ENCODE measurements at regions not wholly inside any gene's neighbourhood (a gene's known extent, or its start where the extent isn't known, plus 50 kb on each side); places are given as distances from the start of the nearest gene placed in this dataset.

GRCh38 chr18:55166260-55166598 is 207.0 kb upstream of the CCDC68 start:
- no peak for DNase-seq (ENCODE audit: low read depth)

- no peak for DNase-seq (ENCODE audit: low read depth)
Observed at GRCh38 chr18:55163550-55163949, 204.3 kb upstream of the CCDC68 start.

DNA sequence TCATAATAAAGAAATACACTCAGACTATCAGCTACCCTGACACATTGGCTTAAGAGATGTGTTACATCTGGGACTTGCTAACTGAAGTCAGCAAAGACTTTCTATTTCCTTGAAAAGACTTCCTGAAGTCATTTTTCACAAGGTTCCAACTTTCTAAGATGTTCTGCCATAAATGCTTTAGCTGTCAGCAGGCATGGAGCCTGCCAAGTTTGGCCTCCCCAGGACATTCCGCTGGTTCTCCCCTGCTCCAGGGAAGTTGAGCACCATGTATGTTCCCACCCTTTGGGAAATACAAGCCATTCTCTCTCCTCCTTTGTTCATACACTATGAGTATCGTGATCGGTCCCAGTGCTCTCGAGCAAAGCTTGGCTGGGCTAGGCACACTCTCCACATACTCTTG is 202.7 kb upstream of the CCDC68 start:
- DNase-seq (ENCODE audit: low read depth) = no peak

GRCh38 chr18:55159027-55159426 is 199.8 kb upstream of the CCDC68 start:
- DNase-seq (ENCODE audit: low read depth) = no peak

DNA sequence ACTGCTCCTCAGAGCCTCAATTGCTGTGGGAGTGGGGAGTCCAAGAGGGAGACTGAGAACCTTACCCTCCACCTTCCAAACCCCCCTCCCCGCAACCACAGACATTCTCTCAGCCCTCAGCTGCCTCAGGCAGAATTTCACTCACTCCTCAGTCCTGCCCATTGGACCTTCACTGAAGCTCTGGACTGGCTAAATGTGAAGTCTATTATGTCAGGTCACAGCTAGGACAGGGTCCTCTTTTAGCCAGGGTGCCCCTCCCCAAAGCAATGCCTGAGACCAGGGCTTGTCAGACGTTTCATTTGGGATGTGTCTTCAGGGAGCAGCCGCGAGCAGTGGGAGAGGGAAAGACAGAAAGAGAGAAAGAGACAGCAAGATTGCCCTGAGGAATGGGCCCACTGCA is 199.3 kb upstream of the CCDC68 start:
- DNase-seq (ENCODE audit: low read depth) = no peak

DNA sequence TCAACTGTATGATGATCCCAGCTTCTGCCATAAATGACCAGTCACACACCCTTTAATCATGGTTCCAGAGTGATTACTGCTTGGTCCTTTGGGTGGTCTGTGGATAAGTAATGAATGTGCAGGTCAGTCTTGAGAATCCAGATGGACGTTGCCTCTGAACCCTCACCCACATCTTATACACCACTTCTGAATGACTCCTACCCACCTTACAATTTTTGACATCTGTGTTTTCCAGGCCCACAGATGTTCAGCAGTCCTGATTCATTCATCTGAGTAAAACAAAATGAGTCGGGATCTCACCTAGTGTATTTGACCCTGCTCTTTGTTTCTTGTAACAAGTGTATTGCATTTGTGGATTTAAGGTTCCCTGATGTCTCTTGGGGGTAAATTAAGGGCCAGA is 194.1 kb upstream of the CCDC68 start:
- DNase-seq (ENCODE audit: low read depth) = no peak

- DNase-seq (ENCODE audit: low read depth) = peak; percentile 45
Observed at GRCh38 chr18:55152801-55153200, 193.5 kb upstream of the CCDC68 start.

DNA sequence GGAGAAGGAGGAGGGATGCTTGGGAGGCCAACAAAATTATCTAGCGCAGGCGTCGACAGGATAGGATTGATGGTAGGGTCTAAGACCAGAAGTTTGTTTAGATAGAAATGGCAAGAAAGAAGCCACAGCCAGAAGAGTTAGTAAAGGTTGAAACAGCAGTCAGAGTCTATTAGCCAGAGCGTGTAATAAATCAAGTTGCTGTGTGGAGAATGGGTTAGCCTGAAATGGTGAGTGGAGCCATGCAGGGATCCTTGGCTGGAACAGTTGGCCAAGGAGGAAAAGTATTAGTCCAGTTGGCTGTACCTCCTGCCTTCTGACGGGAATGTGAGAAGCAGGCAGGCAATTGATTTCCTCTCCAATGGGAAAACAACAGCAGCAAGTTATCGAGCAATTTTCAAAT is 190.7 kb upstream of the CCDC68 start:
- DNase-seq (ENCODE audit: low read depth) = no peak

GRCh38 chr18:55147791-55148190 is 188.5 kb upstream of the CCDC68 start:
- no peak for DNase-seq (ENCODE audit: low read depth)

- DNase-seq (ENCODE audit: low read depth) = no peak
Observed at GRCh38 chr18:55144193-55144930, 185.1 kb upstream of the CCDC68 start.

GRCh38 chr18:55142410-55142809 is 183.1 kb upstream of the CCDC68 start:
- no peak for DNase-seq (ENCODE audit: low read depth)

DNA sequence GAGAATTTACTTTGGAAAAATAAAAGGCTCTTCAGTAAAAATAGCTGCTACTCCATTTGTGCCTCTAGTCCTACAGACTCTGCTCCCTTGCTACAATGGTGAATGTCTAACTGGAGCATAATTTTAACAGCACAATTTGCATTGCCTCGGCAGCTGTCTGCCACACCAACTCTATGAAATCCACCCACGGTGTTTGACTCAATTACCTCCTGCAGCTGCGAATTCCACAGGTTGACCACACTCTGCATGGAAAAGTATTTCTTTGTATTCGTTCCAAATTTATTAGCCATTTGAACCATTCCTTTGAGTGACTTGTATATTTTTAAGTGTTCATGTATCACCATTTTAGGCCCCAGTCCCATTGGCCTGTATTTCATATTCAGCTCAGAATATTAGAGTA is 182.1 kb upstream of the CCDC68 start:
- DNase-seq (ENCODE audit: low read depth) = peak; percentile 68

DNA sequence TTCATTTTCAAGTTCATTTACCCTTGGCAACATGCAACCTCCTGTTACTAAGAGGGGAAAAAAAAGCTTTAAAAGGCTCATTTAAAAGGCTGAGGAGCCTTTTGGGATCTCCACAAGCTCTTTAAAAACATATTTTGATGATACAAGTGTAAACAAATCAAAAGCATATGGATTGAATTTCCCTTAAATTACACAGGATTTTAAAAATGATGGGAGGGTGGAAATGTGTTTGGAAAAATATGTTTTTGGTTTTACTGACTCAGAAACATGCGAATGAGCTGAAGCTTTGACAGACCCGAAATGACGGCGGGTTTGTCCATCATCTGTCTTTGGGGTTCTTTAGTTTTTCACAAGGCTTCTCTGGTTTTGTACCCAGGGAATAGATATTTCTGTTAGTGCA is 180.6 kb upstream of the CCDC68 start:
- DNase-seq (ENCODE audit: low read depth) = no peak

GRCh38 chr18:55139307-55139706 is 180.0 kb upstream of the CCDC68 start:
- DNase-seq (ENCODE audit: low read depth) = no peak

GRCh38 chr18:55138401-55138800 is 179.1 kb upstream of the CCDC68 start:
- DNase-seq (ENCODE audit: low read depth) = no peak

GRCh38 chr18:55137602-55138001 is 178.3 kb upstream of the CCDC68 start:
- DNase-seq (ENCODE audit: low read depth) = no peak

- DNase-seq (ENCODE audit: low read depth) = no peak
Observed at GRCh38 chr18:55136864-55137263, 177.6 kb upstream of the CCDC68 start.

- no peak for DNase-seq (ENCODE audit: low read depth)
Observed at GRCh38 chr18:55136258-55136657, 177.0 kb upstream of the CCDC68 start.

DNA sequence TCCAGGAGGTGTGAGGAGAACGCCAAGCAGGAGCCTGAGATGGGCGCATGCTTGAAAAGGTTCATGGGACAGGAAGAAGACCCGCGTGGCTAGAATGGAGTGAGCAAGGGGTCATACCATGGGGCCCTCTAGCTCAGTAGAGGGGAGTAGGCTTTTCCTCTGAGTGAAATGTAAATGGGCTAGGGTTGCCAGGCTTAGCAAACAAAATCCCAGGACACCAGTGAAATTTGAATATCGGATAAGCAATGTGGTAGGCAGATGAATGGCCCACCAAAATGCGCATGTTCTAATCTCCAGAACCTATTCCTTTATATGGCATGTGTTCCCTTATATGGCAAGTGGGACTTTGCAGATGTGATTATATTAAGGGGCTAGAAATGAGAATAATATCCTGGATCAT is 174.1 kb upstream of the CCDC68 start:
- DNase-seq (ENCODE audit: low read depth) = no peak

DNA sequence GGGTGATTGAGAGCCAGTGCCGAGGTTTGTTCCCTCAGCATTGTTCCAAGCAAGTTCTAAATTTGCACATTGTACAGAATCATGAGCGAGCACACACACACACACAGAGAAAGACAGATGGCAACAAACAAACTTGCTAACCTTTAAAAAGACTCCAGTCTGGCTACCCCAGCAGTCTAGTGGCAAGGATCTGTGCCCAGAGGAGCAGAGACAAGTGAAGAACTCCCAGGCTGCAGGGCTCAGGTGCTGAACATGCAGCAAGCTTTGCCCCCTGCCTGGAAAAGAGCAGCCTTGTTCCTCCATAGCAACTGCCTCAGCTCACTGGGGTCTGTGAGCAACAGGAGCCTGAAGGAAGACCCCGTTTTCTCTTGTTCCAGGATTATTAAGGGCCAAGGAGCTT is 169.2 kb upstream of the CCDC68 start:
- no peak for DNase-seq (ENCODE audit: low read depth)

GRCh38 chr18:55124078-55124763 is 165.0 kb upstream of the CCDC68 start:
- no peak for DNase-seq (ENCODE audit: low read depth)

DNA sequence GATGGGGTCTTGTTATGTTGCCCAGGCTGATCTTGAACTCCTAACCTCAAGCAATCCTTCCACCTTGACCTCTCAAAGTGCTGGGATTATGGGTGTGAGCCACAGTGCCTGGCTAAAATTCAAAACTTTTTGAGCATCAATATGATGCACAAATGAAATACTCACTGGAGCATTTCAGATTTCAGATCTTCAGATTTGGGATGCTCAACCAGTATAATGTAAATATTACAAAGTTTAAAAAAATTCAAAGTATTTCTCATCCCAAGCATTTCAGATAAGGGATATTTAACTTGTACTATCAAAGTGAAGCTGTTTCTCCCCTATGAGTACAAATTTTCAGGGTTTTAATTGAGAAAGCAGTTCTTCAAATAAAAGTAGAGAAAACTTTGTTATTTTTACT is 164.1 kb upstream of the CCDC68 start:
- no peak for DNase-seq (ENCODE audit: low read depth)

GRCh38 chr18:55121397-55122170 is 162.3 kb upstream of the CCDC68 start:
- no peak for DNase-seq (ENCODE audit: low read depth)

Data from non-pigmented ciliary epithelial cell (primary cell).